ENCODE measurements at regions not wholly inside any gene's neighbourhood (a gene's known extent, or its start where the extent isn't known, plus 50 kb on each side); places are given as distances from the start of the nearest gene placed in this dataset.

DNA sequence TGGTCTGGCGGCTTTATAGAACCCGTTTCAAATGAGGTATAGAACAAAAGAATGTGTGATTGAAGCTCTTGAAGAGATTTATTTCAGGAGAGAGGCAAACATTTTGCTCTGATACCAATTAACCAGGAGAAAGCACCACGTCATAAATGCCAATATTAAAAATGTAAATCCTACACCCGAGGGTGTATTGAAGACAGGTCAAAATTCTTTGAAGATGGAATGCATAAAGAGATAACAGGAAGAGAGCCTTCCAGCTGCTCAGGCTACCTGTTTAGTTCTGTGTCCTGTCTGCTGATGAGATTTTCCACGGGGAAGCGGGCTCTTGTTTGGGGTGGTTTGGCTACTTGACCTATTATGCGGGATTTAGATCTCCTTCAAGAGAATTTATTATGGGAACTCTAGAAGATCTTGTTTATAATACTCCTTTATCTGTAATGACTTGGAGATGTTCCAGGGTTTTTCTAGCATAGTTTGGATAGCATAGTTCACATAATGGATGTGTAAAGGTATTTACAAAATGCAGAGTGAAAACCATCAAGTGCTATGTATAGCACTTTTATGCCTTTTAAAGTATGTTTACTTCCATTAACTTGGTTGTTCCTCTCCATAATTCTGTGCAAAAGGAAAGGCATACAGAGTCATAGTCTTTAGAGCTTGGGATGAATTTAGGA, 204.5 kb upstream of the SPRED2 start:
- H3K27ac ChIP-seq (ENCODE audit: low read length) = no peak overlapping the region
- peaks cover 35% of the 10 kb centered on the region for H3K27me3 ChIP-seq (ENCODE audit: control insufficient read depth, insufficient read depth, low read length)
- in situ Hi-C loops (cut with HindIII; ENCODE audit: low pct_unique_long_range_greater_than_20kb, low sequenced_read_pairs) = no loop called here
- ATAC-seq (no peak), DNase-seq (ENCODE audit: low read depth, low spot score) (no peak)
- TF ChIP-seq SIN3A (IDR thresholded peaks at IDR 0.05; ENCODE audit: borderline replicate concordance, insufficient read depth, low read depth, low read length) (no peak), POLR2AphosphoS5 (IDR thresholded peaks at IDR 0.05; ENCODE audit: low read depth, low read length) (no peak), TCF7L2 (IDR thresholded peaks at IDR 0.05; ENCODE audit: low read depth, low read length) (no peak)
- TF ChIP-seq, protein P1, sequence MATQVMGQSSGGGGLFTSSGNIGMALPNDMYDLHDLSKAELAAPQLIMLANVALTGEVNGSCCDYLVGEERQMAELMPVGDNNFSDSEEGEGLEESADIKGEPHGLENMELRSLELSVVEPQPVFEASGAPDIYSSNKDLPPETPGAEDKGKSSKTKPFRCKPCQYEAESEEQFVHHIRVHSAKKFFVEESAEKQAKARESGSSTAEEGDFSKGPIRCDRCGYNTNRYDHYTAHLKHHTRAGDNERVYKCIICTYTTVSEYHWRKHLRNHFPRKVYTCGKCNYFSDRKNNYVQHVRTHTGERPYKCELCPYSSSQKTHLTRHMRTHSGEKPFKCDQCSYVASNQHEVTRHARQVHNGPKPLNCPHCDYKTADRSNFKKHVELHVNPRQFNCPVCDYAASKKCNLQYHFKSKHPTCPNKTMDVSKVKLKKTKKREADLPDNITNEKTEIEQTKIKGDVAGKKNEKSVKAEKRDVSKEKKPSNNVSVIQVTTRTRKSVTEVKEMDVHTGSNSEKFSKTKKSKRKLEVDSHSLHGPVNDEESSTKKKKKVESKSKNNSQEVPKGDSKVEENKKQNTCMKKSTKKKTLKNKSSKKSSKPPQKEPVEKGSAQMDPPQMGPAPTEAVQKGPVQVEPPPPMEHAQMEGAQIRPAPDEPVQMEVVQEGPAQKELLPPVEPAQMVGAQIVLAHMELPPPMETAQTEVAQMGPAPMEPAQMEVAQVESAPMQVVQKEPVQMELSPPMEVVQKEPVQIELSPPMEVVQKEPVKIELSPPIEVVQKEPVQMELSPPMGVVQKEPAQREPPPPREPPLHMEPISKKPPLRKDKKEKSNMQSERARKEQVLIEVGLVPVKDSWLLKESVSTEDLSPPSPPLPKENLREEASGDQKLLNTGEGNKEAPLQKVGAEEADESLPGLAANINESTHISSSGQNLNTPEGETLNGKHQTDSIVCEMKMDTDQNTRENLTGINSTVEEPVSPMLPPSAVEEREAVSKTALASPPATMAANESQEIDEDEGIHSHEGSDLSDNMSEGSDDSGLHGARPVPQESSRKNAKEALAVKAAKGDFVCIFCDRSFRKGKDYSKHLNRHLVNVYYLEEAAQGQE (IDR thresholded peaks at IDR 0.05; ENCODE audit: insufficient read depth in 1 of 2, low read depth in 2 of 2, low read length in 1 of 2) = no peak
- TF ChIP-seq, protein P2, sequence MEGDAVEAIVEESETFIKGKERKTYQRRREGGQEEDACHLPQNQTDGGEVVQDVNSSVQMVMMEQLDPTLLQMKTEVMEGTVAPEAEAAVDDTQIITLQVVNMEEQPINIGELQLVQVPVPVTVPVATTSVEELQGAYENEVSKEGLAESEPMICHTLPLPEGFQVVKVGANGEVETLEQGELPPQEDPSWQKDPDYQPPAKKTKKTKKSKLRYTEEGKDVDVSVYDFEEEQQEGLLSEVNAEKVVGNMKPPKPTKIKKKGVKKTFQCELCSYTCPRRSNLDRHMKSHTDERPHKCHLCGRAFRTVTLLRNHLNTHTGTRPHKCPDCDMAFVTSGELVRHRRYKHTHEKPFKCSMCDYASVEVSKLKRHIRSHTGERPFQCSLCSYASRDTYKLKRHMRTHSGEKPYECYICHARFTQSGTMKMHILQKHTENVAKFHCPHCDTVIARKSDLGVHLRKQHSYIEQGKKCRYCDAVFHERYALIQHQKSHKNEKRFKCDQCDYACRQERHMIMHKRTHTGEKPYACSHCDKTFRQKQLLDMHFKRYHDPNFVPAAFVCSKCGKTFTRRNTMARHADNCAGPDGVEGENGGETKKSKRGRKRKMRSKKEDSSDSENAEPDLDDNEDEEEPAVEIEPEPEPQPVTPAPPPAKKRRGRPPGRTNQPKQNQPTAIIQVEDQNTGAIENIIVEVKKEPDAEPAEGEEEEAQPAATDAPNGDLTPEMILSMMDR (IDR thresholded peaks at IDR 0.05) = no peak
- no peaks in the 10 kb centered on the region for H3K36me3 ChIP-seq (ENCODE audit: control insufficient read depth, insufficient read depth, low read length)
- intact Hi-C loops (cut with micrococcal nuclease; ENCODE audit: unreplicated experiment) = no loop called here
- no peaks in the 10 kb centered on the region for H3K9me3 ChIP-seq (ENCODE audit: control insufficient read depth, insufficient read depth, low read depth, low read length)
- POLR2A ChIA-PET = no interaction called here
- H3K4me3 ChIP-seq (ENCODE audit: low read depth in 2 of 2, low read length in 2 of 2) = no peak overlapping the region
- H3K4me1 ChIP-seq (ENCODE audit: control insufficient read depth, insufficient read depth, low read length) = peaks cover 6% of the 10 kb centered on the region; the same call in 1 of the 2 replicates
- no TSS peak for BruUV-seq (replicated peaks)
- CTCF ChIA-PET = no interaction called here

DNA sequence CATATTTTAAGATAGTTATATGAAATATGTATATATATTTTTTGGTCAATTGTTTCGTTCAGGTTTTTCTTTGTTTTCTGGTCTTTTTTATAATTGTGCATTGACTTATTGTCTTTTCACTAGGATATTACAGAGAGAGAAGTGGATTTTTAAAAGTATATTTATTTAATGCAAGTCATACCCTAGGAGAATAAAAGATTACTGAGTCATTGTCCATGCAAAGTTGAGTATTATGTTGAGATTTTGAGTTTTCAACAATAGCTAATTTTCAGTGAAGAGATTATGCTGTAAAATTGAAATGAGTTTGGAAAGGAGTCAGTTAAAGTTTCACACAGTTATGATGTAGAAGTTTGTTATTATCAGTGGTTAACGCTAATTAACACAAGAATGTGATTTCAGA, 203.6 kb upstream of the SPRED2 start:
- TF ChIP-seq SIN3A (IDR thresholded peaks at IDR 0.05; ENCODE audit: borderline replicate concordance, insufficient read depth, low read depth, low read length) = no peak
- TF ChIP-seq POLR2AphosphoS5 (IDR thresholded peaks at IDR 0.05; ENCODE audit: low read depth, low read length) = no peak
- TF ChIP-seq, protein P1 (IDR thresholded peaks at IDR 0.05; ENCODE audit: insufficient read depth in 1 of 2, low read depth in 2 of 2, low read length in 1 of 2) = no peak
- no peak for TF ChIP-seq TCF7L2 (IDR thresholded peaks at IDR 0.05; ENCODE audit: low read depth, low read length)
- TF ChIP-seq, protein P2 (IDR thresholded peaks at IDR 0.05) = no peak
- H3K36me3 ChIP-seq (ENCODE audit: control insufficient read depth, insufficient read depth, low read length) = no peaks in the 10 kb centered on the region
- H3K27ac ChIP-seq (ENCODE audit: low read length) = no peak overlapping the region
- DNase-seq (ENCODE audit: low read depth, low spot score) (no peak), ATAC-seq (no peak)
- BruUV-seq (replicated peaks) = no TSS peak
- ChIA-PET POLR2A (no interaction called here), CTCF (no interaction called here)
- in situ Hi-C loops (cut with HindIII; ENCODE audit: low pct_unique_long_range_greater_than_20kb, low sequenced_read_pairs) (no loop called here), intact Hi-C loops (cut with micrococcal nuclease; ENCODE audit: unreplicated experiment) (no loop called here)
- H3K4me3 ChIP-seq (ENCODE audit: low read depth in 2 of 2, low read length in 2 of 2) = no peak overlapping the region
- H3K4me1 ChIP-seq (ENCODE audit: control insufficient read depth, insufficient read depth, low read length) = peaks cover 6% of the 10 kb centered on the region; the same call in 1 of the 2 replicates
- H3K9me3 ChIP-seq (ENCODE audit: control insufficient read depth, insufficient read depth, low read depth, low read length) = no peaks in the 10 kb centered on the region
- peaks cover 35% of the 10 kb centered on the region for H3K27me3 ChIP-seq (ENCODE audit: control insufficient read depth, insufficient read depth, low read length)

All from Panc1 (cell line).